Activated CD4-positive, CD25-positive, alpha-beta regulatory T cell (primary cell): ENCODE measurements at regions not wholly inside any gene's neighbourhood (a gene's known extent, or its start where the extent isn't known, plus 50 kb on each side); places are given as distances from the start of the nearest gene placed in this dataset.
"Not testable (repeated sequence)": the region's sequence is repeated elsewhere in the genome, so short reads cannot be mapped to it uniquely, and the experiment has no call there.

ENCODE experiments used
- DNase-seq, 4 experiments: peaks; one replicate each; lab custom pipeline; 2025; lab: John Stamatoyannopoulos, UW

DNA sequence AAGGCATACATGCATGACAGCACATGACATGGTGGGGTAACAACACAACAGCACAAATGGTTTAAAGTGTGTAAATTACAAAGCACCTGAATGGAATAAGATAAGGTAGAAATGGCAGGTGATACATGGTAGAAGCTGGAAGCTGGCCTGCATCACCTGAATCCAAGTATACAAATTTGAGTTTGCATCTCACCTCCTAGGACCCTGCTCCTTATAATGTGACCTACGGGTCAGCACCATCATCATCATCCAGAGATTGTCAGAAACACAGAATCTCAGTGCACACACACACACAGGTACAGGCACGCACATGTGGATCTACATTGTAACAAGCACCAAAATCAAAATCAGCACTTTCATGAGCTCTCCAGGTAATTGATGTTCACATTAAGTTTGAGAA, 1048.2 kb upstream of the AUTS2 start:
- DNase-seq, result no peak

DNA sequence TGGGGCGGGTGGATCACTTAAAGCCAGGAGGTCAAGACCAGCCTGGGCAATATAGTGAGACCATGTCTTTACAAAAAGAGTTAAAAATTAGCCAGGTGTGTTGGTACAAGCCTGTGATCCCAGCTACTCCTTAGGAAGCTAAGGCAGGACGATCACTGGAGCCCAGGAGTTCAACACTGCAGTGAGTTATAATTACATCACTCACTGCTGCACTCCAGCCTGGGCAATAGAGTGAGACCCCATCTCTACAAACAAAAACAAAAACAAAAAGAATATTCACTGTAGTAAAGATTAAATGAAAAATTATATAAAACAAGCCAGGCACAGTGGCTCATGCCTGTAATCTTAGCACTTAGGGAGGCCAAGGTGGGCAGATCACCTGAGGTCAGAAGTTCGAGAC, 1047.6 kb upstream of the AUTS2 start:
- no peak for DNase-seq

DNA sequence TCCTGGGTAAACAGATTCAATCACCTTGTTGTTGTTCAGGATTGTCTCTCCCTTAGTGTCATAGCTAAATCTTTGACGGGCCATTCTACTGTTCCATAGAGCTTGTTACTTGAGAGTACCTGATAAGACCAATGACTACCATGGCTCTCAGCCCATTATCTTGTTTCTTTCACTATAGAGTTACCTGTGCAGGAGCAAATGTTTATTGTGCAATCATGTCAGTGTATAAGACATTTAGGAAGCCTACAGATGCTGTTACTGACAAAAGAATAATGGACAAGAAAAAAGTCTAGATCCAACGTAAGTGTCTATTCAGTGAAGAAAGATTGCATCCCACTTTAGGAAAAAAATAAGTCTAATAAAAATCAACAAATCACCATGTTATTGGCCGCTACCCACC, 1041.7 kb upstream of the AUTS2 start:
- no peak for DNase-seq

DNA sequence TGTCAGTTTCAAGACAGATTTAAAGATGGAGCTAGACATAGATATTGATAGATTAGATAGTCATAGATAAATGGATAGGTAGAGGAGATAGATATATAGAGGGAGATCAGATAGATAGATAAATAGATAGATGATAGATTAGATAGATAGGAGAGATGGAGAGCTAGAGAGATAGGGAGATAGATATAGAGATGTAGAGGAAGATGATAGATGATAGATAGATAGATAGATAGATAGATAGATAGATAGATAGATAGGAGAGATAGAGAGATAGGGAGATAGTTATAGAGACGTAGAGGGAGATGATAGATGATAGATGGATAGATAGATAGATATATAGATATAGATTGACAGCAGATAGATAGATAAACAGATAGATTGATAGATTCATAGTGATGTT, 1038.8 kb upstream of the AUTS2 start:
- DNase-seq, result no peak

DNA sequence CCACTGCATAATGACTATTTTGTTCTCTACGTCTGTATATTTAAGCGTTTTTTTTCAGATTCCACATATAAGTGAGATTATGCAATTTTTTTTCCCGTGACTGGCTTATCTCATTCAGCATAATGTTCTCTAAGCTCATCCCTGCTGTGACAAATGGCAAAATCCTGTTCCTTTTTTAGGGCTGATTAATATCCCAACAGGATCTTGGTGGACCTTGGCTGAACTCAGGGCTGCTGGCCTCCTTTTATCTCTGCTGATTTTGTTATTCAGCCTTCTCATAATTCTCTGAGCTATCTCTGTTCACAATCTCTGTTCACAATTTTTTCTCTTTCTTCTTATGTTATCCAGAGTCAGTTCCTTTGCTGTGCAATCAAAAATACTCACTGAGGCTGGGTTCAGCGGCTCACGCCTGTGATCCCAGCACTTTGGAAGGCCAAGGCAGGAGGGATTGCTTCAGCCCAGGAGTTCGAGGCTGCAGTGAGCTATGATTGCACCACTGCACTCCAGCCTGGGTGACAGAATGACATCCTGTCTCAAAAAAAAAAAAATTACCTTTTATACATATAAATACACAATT, 1035.9 kb upstream of the AUTS2 start:
- DNase-seq, result no peak

DNA sequence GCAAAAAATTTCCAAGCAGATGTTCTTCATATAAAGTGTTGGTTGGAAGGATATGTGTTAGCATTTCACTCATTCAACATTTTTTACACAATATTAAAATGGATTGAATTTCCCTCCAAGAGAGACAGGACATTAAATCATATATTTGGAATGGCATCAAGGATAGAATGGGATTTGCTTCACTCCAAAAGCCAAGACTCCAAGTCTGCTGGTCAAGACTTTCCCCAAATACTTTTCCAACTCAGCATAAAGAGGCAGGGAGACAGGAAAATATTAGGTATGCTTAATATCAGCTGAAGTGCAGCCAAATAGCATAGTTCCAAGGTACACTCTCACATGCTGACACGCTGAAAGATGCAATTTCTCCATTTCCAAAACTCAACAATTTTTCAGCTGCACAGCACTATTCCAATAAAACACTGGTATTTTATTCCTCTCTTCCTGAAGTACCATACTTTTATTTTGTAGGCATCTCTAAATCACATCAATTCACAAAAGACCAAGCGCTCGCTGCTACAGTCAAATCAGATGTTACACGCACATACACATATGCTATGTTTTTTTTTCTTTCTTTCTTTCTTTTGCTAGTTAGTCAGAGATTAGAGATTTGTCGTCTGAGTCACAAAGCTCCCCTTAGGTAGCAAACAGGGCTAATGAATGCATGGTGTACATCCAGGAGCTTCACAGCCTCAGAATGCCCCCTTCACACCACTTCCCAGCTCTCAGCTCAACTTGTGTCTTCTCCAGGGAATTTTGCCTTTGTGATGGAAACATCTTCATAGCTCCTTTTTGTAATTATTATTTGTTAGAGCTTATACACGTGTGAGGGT, 1033.8 kb upstream of the AUTS2 start:
- no peak for DNase-seq

DNA sequence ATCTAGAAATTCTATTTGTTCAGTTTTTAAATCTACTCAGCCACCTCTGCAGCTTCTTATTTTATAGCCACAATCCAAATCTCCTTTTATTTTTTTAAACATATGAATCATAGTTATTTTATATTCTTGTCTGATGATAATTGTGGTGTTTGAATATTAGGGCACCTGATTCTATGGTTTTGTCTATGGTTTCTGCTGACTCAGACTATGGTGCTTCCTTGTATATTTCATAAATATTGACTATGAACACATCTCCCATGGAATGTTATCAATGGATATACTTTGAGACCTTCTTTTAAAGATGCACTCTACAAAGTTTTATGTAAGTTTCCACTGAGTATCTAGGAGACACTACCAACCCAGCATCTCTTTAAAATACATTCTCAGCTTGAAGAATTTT, 1027.0 kb upstream of the AUTS2 start:
- no peak for DNase-seq

DNA sequence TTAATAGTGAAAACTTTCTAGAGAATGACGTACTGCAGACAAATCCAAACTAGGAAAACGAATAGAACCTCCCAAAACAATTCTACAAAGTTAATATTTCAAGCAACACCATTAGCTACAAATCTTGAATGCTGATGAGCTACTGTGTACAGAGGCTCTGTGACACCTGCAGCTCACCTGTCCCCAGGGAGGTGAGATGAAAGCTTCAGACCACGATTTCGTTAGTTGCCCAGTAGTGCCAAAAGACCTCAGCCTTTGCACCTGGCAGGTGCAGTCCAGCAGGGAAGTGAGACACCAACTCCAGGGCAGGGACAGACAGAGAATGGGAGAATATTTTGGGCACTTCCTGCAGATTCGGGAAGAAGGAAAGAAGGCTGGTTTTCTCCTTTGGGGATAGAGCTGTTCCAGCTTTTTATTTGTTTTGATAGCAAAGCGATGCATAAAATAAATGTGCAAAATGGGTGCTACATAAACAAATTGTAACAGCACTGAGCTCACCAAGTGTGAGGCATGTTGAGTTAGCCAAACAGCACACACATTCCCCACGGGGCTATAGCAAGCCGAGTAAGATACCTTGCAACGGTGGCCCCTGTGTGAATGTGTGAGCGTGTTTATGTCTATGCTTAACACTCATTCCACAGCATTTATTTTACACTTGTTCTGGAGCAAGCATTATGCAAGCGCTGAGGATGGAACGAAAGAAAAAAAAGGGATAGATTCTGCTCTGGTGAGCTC, 1024.8 kb upstream of the AUTS2 start:
- no peak for DNase-seq

DNA sequence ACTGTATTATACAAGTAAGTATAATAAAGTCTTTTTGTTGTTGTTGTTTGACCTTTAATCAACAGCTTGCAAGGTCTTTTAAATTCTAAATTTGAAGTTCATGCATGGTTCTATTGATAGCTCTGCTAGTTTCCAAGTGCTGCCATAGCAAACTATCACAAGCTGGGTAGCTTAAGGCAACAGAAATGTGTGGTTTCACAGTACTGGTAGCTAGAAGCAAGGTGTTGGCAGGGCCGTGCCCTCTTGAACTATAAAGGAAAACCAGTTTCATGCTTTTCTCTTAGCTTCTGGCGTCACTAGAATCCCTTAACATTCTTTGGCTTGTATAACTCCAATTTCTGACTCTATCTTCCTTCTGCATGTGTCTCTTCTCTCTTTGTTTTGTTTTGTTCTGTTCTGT, 1021.9 kb upstream of the AUTS2 start:
- no peak for DNase-seq

DNA sequence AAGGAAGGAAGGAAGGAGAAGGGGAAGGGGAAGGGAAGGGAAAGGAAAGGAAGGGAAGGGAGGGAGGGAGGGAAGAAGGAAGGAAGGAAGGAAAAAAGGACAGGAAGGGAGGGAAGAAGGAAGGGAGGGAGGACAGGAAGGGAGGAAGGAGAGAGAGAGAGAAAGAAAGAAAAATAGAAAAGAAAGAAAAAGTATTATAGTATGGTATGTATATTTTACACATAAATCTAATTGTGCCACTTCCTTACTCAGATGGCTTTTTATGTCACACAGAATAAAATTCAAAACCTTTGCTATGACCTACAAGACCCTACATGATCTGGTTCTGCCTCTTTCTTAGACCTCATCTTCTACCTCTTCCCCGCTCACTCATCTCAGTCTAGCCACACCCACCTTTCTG, 1016.9 kb upstream of the AUTS2 start:
- no peak for DNase-seq

DNA sequence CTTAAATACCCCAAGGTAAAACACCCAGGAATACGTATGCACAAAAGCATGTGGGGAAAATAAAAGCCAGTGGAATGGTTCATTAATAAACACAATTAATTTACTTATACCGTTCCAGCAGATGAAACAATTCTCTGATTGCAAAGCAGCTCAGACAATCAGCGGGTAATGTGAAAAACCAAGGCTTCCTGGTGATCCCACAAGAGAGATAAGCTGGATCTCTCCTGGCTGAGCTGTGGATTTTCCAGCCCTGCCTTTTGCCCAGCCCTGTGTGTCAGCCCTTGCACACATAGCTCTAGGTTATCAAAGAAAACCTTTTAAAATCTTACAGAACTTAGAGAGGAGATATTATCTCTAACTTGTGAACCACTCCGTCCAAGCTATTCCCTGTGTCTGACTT, 1010.7 kb upstream of the AUTS2 start:
- DNase-seq, result no peak

DNA sequence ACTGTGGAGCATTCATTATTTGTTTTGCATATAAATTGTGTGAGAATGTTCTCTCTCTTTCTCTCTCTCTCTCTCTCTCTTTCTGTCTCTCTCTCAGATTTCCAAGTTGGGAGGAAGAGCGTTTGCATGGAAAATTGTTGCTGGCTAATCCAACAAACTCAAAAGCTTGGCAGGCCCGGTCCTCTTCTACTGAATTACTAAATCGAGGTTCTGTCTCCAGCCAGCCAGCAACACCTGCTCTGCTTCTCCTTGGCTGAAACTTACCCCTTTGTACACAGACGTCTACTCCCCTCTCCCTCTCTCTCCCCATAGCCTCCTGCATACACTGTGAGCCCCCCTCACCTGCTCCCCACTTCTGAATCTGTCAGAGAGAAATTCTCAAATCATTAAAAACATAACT, 996.4 kb upstream of the AUTS2 start:
- DNase-seq, result no peak

DNA sequence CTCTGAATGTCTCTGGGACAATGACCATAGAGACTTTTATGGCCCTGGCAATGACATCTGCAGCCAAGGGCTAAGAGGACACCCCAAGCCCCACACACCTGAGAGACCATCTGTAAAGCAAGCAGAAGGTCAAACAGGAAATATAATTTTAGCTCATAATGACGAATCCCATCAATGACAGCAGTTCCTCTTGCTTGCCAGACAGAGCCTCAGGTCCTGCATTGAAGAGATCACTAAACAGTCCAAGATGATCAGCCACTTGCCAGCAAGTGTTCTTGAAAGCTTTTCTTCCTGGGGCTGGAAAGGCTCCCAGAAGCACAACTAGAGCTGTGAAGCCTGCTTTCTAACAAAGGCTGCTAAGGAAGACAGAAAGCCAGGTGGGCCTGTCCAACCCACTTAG, 993.7 kb upstream of the AUTS2 start:
- DNase-seq, result no peak

DNA sequence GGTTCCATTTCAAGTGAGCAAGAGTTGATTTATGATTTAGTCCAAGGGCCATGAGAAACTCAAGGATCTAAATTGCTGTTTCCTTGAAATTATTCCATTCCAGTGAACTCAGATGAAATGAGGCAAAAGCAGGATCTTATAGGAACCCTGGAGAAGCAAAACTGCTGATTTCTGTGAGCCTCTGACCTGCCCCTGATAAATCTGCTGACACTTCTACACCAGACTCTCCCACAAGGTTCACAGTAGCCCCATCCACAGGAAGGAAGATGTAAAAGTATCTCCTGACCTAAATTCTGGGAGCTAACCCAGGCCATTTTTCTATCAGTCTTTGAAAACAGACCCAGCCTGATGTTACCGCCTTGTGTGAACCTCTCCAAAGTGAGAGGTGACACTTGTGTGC, 987.6 kb upstream of the AUTS2 start:
- DNase-seq, result no peak

DNA sequence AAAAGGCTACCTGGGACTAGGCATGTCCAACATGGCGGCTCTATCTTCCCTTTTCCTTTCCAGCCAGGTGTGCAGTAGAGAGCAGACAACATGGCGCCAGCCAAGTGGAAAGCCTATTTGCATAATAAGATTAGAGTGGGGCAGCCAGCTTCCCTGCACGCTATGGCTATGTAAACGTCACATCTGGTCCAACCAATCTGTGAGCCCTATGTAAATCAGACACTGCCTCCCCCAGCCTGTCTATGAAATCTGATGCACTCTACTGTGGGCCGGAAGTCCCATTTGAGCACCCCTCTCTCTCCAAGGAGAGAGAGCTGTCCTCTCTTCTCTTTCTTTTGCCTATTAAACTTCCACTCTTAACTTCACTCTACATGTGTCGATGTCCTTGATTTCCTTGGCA, 984.9 kb upstream of the AUTS2 start:
- DNase-seq, result no peak

DNA sequence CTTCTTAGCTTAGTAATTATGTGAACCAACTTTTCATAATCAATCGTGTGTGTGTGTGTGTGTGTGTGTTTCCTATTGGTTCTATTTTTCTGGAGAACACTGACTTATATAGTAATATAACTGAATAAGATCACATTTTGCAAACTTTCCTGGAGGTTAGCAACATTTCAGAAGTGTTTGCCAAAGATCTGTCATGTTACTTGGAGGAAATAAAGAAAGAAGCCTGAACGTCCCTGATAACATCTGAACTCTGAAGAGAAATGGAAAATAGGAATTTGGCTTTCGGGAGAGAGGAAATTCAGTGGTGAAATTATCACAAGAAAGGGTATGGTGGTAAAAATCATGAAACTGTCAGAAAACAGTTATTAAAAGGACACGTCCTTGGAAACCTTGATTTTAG, 984.4 kb upstream of the AUTS2 start:
- no peak for DNase-seq

DNA sequence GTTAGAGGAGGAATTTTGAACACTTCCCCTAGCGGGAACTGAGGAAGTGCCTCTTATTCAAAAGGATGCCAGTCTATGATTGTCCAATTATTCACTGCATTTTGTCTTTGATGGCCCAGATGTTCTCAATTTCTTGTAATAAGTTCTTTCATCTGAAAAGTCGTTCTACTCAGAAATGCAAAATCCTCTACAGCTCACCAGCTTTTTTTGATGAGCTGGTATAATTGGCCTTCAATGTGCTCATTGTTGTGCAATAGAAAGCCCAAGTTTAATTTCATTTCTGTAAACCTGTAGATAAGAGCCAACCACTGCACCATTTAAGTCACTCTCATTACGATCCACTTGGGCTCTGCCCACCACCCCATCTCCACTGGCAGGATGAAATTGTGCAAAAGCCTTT, 978.7 kb upstream of the AUTS2 start:
- DNase-seq, result no peak

DNA sequence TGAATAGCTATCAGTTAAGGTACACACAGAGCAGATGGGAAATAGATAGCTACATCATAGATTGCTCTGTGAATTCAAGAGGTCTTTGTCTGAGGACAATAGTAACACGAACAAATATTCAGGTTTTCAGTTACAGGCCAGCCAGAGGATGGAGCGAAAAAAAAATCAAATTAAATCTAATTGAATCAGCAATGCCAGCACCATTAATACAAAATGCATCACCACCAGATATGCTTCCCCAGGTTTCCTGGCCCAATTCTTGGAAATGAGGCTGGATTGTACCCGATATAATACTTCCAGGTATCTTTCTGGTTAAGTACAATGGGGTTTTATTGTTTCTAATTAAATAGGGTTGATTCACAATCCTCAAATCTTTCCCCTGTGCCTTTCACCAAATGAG, 975.8 kb upstream of the AUTS2 start:
- no peak for DNase-seq

DNA sequence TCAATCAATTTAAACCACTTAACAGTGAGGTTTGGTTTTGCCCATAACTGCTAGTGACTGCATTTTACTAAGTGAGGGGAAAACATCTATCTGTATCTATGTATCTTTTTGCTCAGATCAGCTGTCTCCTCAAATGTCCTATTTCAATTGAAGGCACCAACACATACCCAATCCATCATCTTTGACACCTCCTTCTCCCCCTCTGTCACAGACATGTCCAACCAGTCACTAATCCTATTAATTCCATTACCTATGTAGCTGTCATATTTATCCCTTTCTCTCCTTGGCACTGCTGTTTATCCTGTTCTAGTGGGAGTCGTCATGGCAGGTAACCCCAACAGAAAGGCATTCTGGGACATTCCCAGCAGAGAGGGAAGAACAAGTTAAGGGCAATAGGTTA, 975.2 kb upstream of the AUTS2 start:
- no peak for DNase-seq

DNA sequence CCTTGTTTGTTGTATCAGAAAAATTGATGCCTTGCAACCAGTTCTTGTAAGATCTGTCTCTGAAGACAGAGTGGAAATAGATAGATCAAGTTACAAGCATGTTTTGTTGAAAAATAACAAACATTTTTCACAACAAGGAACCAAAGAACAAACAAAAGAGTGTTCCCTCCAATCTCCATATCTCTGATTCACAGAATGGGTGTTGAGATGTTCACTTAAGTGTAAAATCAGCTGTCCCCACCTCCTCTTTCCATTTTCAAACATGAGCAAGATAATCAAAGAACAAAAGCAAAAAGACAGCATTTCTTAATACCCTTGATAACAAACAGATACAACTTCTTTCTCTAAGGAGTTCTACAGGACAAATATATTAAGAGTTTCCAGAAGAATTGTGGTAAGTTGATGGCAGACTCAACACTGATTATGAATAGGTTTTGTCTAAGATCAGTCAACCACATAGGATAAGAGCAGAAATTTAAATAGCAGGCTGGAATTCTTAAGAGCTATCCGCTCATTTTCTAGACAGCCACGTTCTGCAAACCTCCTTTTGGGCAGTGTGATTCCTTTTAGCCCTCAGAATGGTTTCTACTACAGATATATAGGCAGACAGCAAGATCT, 970.9 kb upstream of the AUTS2 start:
- no peak for DNase-seq

DNA sequence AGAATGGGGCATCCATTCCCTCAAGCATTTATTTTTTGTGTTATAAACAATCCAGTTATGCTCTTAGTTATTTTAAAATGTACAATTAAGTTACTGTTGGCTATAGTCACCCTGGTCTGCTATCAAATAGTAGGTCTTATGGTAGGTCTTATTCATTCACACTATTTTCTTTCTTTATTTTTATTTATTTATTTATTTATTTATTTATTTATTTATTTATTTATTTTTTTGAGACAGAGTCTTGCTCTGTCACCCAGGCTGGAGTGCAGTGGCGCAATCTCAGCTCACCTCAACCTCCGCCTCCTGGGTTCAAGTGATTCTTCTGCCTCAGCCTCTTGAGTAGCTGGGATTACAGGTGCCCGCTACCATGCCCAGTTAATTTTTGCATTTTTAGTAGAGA, 967.4 kb upstream of the AUTS2 start:
- DNase-seq, result not testable (repeated sequence)

DNA sequence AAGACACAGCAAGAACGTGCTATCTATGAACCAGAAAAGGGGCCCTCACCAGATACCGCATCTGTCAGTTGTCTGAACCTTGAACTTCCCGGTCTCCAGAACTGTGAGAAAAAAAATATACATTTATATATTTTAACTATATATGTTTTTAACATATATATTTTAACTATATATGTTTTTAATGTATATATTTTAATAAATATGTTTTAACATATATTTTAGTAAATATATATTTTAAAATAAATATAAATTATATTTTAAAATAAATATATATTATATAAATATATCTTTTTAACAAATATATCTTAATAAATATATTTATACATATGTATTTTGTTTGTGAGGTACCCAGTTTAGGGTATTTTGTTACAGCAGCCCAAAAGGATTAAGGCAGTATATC, 958.2 kb upstream of the AUTS2 start:
- no peak for DNase-seq

DNA sequence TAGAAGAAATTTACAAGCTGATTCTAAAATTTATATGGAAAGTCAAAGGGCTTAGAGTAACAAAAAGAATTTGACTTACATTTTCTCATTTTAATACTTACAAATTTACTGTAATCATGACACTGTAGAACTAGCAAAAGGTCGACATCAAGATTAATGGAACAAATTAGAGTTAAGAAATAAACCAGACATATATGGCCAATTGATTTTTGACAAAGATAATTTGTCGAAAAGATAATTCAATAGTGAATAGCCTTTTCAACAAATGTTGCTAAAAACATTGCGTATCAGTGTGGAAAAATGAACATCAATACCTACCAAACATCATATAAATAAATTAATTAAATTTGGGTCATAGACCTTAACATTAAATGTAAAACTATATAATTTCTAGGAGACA, 955.5 kb upstream of the AUTS2 start:
- DNase-seq, result no peak
